ENCODE measurements at regions not wholly inside any gene's neighbourhood (a gene's known extent, or its start where the extent isn't known, plus 50 kb on each side); places are given as distances from the start of the nearest gene placed in this dataset.

GRCh38 chr3:74436184-74436583 lies 178.3 kb downstream of the CNTN3 start:
- TF ChIP-seq, protein P1, sequence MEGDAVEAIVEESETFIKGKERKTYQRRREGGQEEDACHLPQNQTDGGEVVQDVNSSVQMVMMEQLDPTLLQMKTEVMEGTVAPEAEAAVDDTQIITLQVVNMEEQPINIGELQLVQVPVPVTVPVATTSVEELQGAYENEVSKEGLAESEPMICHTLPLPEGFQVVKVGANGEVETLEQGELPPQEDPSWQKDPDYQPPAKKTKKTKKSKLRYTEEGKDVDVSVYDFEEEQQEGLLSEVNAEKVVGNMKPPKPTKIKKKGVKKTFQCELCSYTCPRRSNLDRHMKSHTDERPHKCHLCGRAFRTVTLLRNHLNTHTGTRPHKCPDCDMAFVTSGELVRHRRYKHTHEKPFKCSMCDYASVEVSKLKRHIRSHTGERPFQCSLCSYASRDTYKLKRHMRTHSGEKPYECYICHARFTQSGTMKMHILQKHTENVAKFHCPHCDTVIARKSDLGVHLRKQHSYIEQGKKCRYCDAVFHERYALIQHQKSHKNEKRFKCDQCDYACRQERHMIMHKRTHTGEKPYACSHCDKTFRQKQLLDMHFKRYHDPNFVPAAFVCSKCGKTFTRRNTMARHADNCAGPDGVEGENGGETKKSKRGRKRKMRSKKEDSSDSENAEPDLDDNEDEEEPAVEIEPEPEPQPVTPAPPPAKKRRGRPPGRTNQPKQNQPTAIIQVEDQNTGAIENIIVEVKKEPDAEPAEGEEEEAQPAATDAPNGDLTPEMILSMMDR (IDR thresholded peaks at IDR 0.05; ENCODE audit: low read depth, low read length, poor library complexity, severe bottlenecking): no peak
- no peak for TF ChIP-seq EZH2phosphoT487 (IDR thresholded peaks at IDR 0.05; ENCODE audit: borderline replicate concordance, low read length)
